GM21423 (cell line): ENCODE measurements at regions not wholly inside any gene's neighbourhood (a gene's known extent, or its start where the extent isn't known, plus 50 kb on each side); places are given as distances from the start of the nearest gene placed in this dataset.
"Not testable (repeated sequence)": the region's sequence is repeated elsewhere in the genome, so short reads cannot be mapped to it uniquely, and the experiment has no call there.

Experiments used
- ATAC-seq: cut with Tn5 transposase; IDR thresholded peaks from one replicate; pipeline ENCODE4 v1.9.1; 2021; ENCODE audit warnings: mild to moderate bottlenecking, moderate library complexity; ENCODE audit not compliant: unreplicated experiment

- peak; percentile 50 for ATAC-seq
Observed at GRCh38 chr3:140859592-140860336, 81.9 kb upstream of the SLC25A36 start.

DNA sequence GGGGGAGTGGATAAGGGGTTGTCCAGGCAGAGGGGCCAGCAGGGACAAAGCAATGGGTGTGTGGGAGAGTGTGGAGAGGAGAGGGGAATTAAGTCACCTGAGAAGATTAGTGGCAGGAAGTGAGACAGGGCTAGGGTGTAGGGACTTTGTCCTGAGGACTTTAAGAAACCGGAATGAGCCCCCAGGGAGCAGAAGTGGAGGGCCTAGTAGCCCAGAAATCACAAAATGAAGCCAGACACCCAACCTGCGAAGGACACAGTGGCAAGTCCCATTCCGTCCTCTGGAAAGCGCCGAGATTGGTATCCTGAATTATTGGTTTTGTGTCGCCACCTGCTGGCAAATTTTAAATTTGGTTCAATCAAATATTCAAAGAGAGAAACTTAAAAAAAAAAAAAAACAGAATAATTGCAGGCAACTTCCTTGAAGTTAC is 78.0 kb upstream of the SLC25A36 start:
- ATAC-seq: no peak

GRCh38 chr3:140870351-140870750 is 71.3 kb upstream of the SLC25A36 start:
- ATAC-seq: no peak

DNA sequence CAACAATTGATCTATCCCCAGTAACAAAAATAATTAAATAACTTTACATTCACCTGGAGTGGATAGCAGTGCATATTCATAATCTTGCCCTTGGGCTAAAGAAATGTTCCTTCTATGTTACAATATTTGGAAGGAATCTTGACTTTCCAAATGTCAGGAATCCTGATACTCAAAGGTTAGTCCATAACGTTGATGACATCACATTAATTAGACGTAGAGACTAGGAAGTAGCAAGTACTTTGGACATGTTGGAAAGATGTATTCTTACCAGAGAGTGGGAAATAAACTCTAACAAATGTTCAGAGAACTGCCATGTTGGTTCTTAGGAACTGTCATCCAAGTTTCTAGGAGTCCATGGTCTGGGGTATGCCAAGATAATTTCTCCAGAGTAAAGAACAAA is 70.6 kb upstream of the SLC25A36 start:
- ATAC-seq: no peak

GRCh38 chr3:140872165-140872564 is 69.5 kb upstream of the SLC25A36 start:
- not testable (repeated sequence) for ATAC-seq

DNA sequence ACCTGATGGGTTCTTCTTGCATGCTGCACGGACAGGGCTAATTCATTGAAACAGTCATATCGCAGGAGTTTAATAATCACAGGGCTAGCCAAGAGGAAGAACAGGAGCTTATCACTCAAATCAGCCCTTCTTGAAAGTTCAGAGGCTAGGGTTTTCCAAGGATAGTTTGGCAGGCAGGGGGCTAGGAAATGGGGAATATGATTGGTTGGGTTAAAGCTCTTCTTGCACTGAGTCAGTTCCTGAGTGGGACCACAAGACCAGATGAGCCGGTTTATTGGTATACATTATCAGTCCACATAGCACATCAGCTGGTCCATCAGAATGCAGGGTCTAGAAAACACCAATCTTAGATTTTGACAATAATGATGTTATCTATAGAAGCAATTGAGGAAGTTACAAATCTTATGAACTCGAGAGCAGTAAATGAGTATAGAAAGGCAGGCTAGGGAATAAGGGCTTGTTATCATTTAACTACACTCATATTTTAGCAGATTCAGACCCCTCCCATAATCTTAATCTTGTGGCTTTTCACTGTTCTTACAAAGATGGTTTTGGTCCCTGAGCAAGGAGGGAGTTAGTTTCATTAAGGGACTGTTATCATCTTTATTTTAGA is 58.1 kb upstream of the SLC25A36 start:
- ATAC-seq: no peak

DNA sequence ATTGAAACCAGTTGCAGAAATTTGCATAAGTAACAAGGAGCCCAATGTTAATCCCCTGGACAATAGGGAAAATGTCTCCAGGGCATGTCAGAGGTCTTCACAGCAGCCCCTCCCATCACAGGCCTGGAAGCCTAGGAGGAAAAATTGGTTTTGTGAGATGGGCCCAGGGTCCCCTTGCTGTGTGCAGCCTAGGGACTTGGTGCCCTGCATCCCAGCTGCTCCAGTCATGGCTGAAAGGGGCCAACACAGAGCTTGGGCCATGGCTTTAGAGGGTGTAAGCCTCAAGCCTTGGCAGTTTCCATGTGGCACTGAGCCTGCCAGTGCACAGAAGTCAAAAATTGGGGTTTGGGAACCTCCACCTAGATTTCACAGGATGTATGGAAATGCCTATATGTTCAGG is 55.9 kb upstream of the SLC25A36 start:
- ATAC-seq: not testable (repeated sequence)
